ENCODE measurements at regions not wholly inside any gene's neighbourhood (a gene's known extent, or its start where the extent isn't known, plus 50 kb on each side); places are given as distances from the start of the nearest gene placed in this dataset.

- no peak for TF ChIP-seq CTCF (IDR thresholded peaks at IDR 0.05)
- TF ChIP-seq POLR2A (IDR thresholded peaks at IDR 0.05) = no peak
Observed at GRCh38 chr10:131427901-131428300, 116.4 kb upstream of the TCERG1L start.
